ENCODE measurements at regions not wholly inside any gene's neighbourhood (a gene's known extent, or its start where the extent isn't known, plus 50 kb on each side); places are given as distances from the start of the nearest gene placed in this dataset.

- no peak for DNase-seq (ENCODE audit: low read depth)
- H3K4me3 ChIP-seq (ENCODE audit: low read depth, low read length): no peak overlapping the region
- no peak for TF ChIP-seq CTCF (IDR thresholded peaks at IDR 0.05; ENCODE audit: insufficient read depth, low read length)
These were observed 282.5 kb upstream of the PITX2 start for GRCh38 chr4:110905367-110905766.

GRCh38 chr4:110907801-110908313 is 285.0 kb upstream of the PITX2 start:
- no peak for DNase-seq (ENCODE audit: low read depth)
- no peak overlapping the region for H3K4me3 ChIP-seq (ENCODE audit: low read depth, low read length)
- TF ChIP-seq CTCF (IDR thresholded peaks at IDR 0.05; ENCODE audit: insufficient read depth, low read length): no peak

- no peak for DNase-seq (ENCODE audit: low read depth)
- TF ChIP-seq CTCF (IDR thresholded peaks at IDR 0.05; ENCODE audit: insufficient read depth, low read length): no peak
- H3K4me3 ChIP-seq (ENCODE audit: low read depth, low read length): no peak overlapping the region
These were observed 291.9 kb upstream of the PITX2 start for GRCh38 chr4:110914791-110915190.

- no peak for TF ChIP-seq CTCF (IDR thresholded peaks at IDR 0.05; ENCODE audit: insufficient read depth, low read length)
- no peak for DNase-seq (ENCODE audit: low read depth)
- H3K4me3 ChIP-seq (ENCODE audit: low read depth, low read length): no peak overlapping the region
These were observed 292.4 kb upstream of the PITX2 start for GRCh38 chr4:110915301-110915700.

GRCh38 chr4:110916505-110916904 is 293.6 kb upstream of the PITX2 start:
- no peak overlapping the region for H3K4me3 ChIP-seq (ENCODE audit: low read depth, low read length)
- no peak for TF ChIP-seq CTCF (IDR thresholded peaks at IDR 0.05; ENCODE audit: insufficient read depth, low read length)
- DNase-seq (ENCODE audit: low read depth): no peak

- TF ChIP-seq CTCF (IDR thresholded peaks at IDR 0.05; ENCODE audit: insufficient read depth, low read length): no peak
- no peak for DNase-seq (ENCODE audit: low read depth)
- no peak overlapping the region for H3K4me3 ChIP-seq (ENCODE audit: low read depth, low read length)
These were observed 295.0 kb upstream of the PITX2 start for GRCh38 chr4:110917835-110918234.

- TF ChIP-seq CTCF (IDR thresholded peaks at IDR 0.05; ENCODE audit: insufficient read depth, low read length): no peak
- DNase-seq (ENCODE audit: low read depth): no peak
- no peak overlapping the region for H3K4me3 ChIP-seq (ENCODE audit: low read depth, low read length)
These were observed 298.1 kb upstream of the PITX2 start for GRCh38 chr4:110920990-110921389.
